GM18511 (cell line): ENCODE measurements at regions not wholly inside any gene's neighbourhood (a gene's known extent, or its start where the extent isn't known, plus 50 kb on each side); places are given as distances from the start of the nearest gene placed in this dataset.

ENCODE experiments used
- ATAC-seq: cut with Tn5 transposase; IDR thresholded peaks from one replicate; pipeline ENCODE4 v1.9.1; 2021; ENCODE audit warnings: mild to moderate bottlenecking, moderate library complexity; ENCODE audit not compliant: unreplicated experiment

GRCh38 chr10:130368761-130369560, 232.8 kb downstream of the GLRX3 start:
- ATAC-seq = no peak

- ATAC-seq = no peak
These were observed 233.6 kb downstream of the GLRX3 start for GRCh38 chr10:130369645-130370381.

- no peak for ATAC-seq
These were observed 234.5 kb downstream of the GLRX3 start for GRCh38 chr10:130370721-130371120.

GRCh38 chr10:130371156-130371555, 235.0 kb downstream of the GLRX3 start:
- no peak for ATAC-seq

- ATAC-seq = no peak
These were observed 235.5 kb downstream of the GLRX3 start for GRCh38 chr10:130371666-130372065.

GRCh38 chr10:130372222-130372621, 236.0 kb downstream of the GLRX3 start:
- ATAC-seq = no peak

- no peak for ATAC-seq
These were observed 236.7 kb downstream of the GLRX3 start for GRCh38 chr10:130372866-130373265.

- ATAC-seq = no peak
These were observed 241.9 kb downstream of the GLRX3 start for GRCh38 chr10:130377986-130378540.

GRCh38 chr10:130378556-130379400, 242.6 kb downstream of the GLRX3 start:
- ATAC-seq = no peak

- no peak for ATAC-seq
These were observed 243.9 kb downstream of the GLRX3 start for GRCh38 chr10:130380056-130380455.

- ATAC-seq = no peak
These were observed 245.8 kb downstream of the GLRX3 start for GRCh38 chr10:130382031-130382430.

GRCh38 chr10:130387936-130388580, 251.9 kb downstream of the GLRX3 start:
- ATAC-seq = no peak

- no peak for ATAC-seq
These were observed 252.6 kb downstream of the GLRX3 start for GRCh38 chr10:130388746-130389145.

GRCh38 chr10:130389906-130390305, 253.7 kb downstream of the GLRX3 start:
- no peak for ATAC-seq

- ATAC-seq = no peak
These were observed 255.8 kb downstream of the GLRX3 start for GRCh38 chr10:130392031-130392430.

GRCh38 chr10:130393342-130393741, 257.2 kb downstream of the GLRX3 start:
- ATAC-seq = no peak

GRCh38 chr10:130394832-130395231, 258.6 kb downstream of the GLRX3 start:
- no peak for ATAC-seq

- ATAC-seq = no peak
These were observed 259.2 kb downstream of the GLRX3 start for GRCh38 chr10:130395248-130395936.

- ATAC-seq = no peak
These were observed 259.9 kb downstream of the GLRX3 start for GRCh38 chr10:130396044-130396443.
